Keratinocyte (primary cell): ENCODE measurements at regions not wholly inside any gene's neighbourhood (a gene's known extent, or its start where the extent isn't known, plus 50 kb on each side); places are given as distances from the start of the nearest gene placed in this dataset.

Experiments
- DNase-seq: peaks from one replicate; pipeline ENCODE4 v3.0.0-alpha.2; 2011; ENCODE audit warnings: low read depth, missing footprints, low spot score
- FAIRE-seq: peaks from 2 replicates; lab custom pipeline; 2011; peaks lifted over from hg19 to GRCh38; lab: Jason Lieb, UNC
- H2AFZ ChIP-seq: 2 replicates; pipeline ENCODE4 v1.6.0; 2012; ENCODE audit warnings: low read length, control low read depth, inconsistent platforms; ENCODE audit not compliant: control insufficient read depth
- H3K27ac ChIP-seq: 2 replicates; pipeline ENCODE4 v1.5.1; 2011; ENCODE audit warnings: low read length; ENCODE audit not compliant: control insufficient read depth, insufficient read depth
- H3K27me3 ChIP-seq: 3 replicates; pipeline ENCODE4 v1.6.0; 2011; ENCODE audit warnings: low read length; ENCODE audit not compliant: control insufficient read depth, insufficient read depth; ENCODE audit errors: extremely low read depth
- H3K36me3 ChIP-seq, 2 experiments: 2 replicates in 1 of 2; 3 replicates in 1 of 2; pipeline ENCODE4 v1.5.1; 2011; ENCODE audit warnings: low read length in 2 of 2, mild to moderate bottlenecking in 1 of 2; ENCODE audit not compliant: control insufficient read depth in 2 of 2, insufficient read depth in 2 of 2; ENCODE audit errors: extremely low read depth in 1 of 2
- H3K4me1 ChIP-seq: 3 replicates; pipeline ENCODE4 v1.5.1; 2011; ENCODE audit warnings: low read length; ENCODE audit not compliant: control insufficient read depth, insufficient read depth; ENCODE audit errors: extremely low read depth
- H3K4me2 ChIP-seq: 3 replicates; pipeline ENCODE4 v1.6.0; 2011; ENCODE audit warnings: low read depth, low read length; ENCODE audit not compliant: control insufficient read depth, insufficient read depth; ENCODE audit errors: extremely low read depth
- H3K4me3 ChIP-seq, 3 experiments: fragments of 200-600 bp in 1 of 3; sonication (generic) in 1 of 3; 2 replicates in 2 of 3; 3 replicates in 1 of 3; pipeline ENCODE4 v1.5.1; 2011 to 2016; ENCODE audit warnings: low read length in 3 of 3, mild to moderate bottlenecking in 3 of 3, control low read depth in 2 of 3, inconsistent platforms in 1 of 3, low read depth in 1 of 3, mixed read lengths in 1 of 3, mixed run types in 1 of 3, moderate library complexity in 1 of 3; ENCODE audit not compliant: control insufficient read depth in 2 of 3, insufficient read depth in 2 of 3; ENCODE audit errors: extremely low read depth in 1 of 3
- H3K79me2 ChIP-seq: 2 replicates; pipeline ENCODE4 v1.6.0; 2012; ENCODE audit warnings: low read length; ENCODE audit not compliant: control insufficient read depth, insufficient read depth
- H3K9ac ChIP-seq: 3 replicates; pipeline ENCODE4 v1.6.0; 2011; ENCODE audit warnings: low read length; ENCODE audit not compliant: control insufficient read depth, insufficient read depth; ENCODE audit errors: extremely low read depth
- H3K9me1 ChIP-seq: 3 replicates; pipeline ENCODE4 v1.6.0; 2011; ENCODE audit warnings: low read length; ENCODE audit not compliant: control insufficient read depth, insufficient read depth; ENCODE audit errors: extremely low read depth
- H3K9me3 ChIP-seq: 2 replicates; pipeline ENCODE4 v1.5.1; 2012; ENCODE audit warnings: low read depth, low read length; ENCODE audit not compliant: control insufficient read depth
- H4K20me1 ChIP-seq: 3 replicates; pipeline ENCODE4 v1.6.0; 2011; ENCODE audit warnings: low read length; ENCODE audit not compliant: control insufficient read depth, insufficient read depth; ENCODE audit errors: extremely low read depth
- EZH2 ChIP-seq: IDR thresholded peaks from one replicate; pipeline ENCODE4 v1.6.1; 2012; ENCODE audit warnings: inconsistent platforms, mild to moderate bottlenecking, low read length, moderate library complexity
- dilution Hi-C: fragments of 300-500 bp; cut with MboI; formaldehyde crosslinking; loops from one replicate; pipeline ENCODE4 v1.7.0; 2020; ENCODE audit warnings: low sequenced_read_pairs; ENCODE audit not compliant: extremely low pct_ligation_motif_present
- TF ChIP-seq, protein P1 (sequence below), 3 experiments: IDR thresholded peaks in 1 of 3; conservative IDR thresholded peaks in 1 of 3; optimal IDR thresholded peaks in 1 of 3; 2 replicates in 2 of 3; 3 replicates in 1 of 3; pipeline versions ENCODE3 to v1.5.1; 2011; ENCODE audit warnings: low read length in 3 of 3, mild to moderate bottlenecking in 3 of 3, moderate library complexity in 2 of 3, control low read depth in 1 of 3, inconsistent platforms in 1 of 3; ENCODE audit not compliant: insufficient read depth in 2 of 3; ENCODE audit errors: extremely low read depth in 1 of 3

GRCh38 chr9:95615246-95615645 is 98.5 kb upstream of the PTCH1 start:
- no peaks in the 10 kb centered on the region for H3K79me2 ChIP-seq
- H3K4me2 ChIP-seq, result no peak overlapping the region
- H2AFZ ChIP-seq, result no peak overlapping the region
- no peaks in the 10 kb centered on the region for H3K4me1 ChIP-seq
- dilution Hi-C loops, result no loop called here
- no peaks in the 10 kb centered on the region for H3K9me1 ChIP-seq
- H3K9ac ChIP-seq, result no peak overlapping the region
- peaks cover 4% of the 10 kb centered on the region for H3K27me3 ChIP-seq
- no peaks in the 10 kb centered on the region for H3K36me3 ChIP-seq
- TF ChIP-seq, protein P1, sequence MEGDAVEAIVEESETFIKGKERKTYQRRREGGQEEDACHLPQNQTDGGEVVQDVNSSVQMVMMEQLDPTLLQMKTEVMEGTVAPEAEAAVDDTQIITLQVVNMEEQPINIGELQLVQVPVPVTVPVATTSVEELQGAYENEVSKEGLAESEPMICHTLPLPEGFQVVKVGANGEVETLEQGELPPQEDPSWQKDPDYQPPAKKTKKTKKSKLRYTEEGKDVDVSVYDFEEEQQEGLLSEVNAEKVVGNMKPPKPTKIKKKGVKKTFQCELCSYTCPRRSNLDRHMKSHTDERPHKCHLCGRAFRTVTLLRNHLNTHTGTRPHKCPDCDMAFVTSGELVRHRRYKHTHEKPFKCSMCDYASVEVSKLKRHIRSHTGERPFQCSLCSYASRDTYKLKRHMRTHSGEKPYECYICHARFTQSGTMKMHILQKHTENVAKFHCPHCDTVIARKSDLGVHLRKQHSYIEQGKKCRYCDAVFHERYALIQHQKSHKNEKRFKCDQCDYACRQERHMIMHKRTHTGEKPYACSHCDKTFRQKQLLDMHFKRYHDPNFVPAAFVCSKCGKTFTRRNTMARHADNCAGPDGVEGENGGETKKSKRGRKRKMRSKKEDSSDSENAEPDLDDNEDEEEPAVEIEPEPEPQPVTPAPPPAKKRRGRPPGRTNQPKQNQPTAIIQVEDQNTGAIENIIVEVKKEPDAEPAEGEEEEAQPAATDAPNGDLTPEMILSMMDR (optimal IDR thresholded peaks at IDR 0.05 in 1 of 3, IDR thresholded peaks at IDR 0.05 in 1 of 3, conservative IDR thresholded peaks at IDR 0.05 in 1 of 3; ENCODE audit: extremely low read depth in 1 of 3, insufficient read depth in 2 of 3, low read length in 3 of 3), result no peak
- DNase-seq (no peak), FAIRE-seq (no peak)
- H3K4me3 ChIP-seq, result no peak overlapping the region
- H3K27ac ChIP-seq, result no peak overlapping the region
- no peaks in the 10 kb centered on the region for H3K9me3 ChIP-seq
- H4K20me1 ChIP-seq, result no peaks in the 10 kb centered on the region

GRCh38 chr9:95613670-95614069 is 96.9 kb upstream of the PTCH1 start:
- H3K79me2 ChIP-seq, result no peaks in the 10 kb centered on the region
- no peaks in the 10 kb centered on the region for H3K9me3 ChIP-seq
- dilution Hi-C loops, result no loop called here
- no peak for TF ChIP-seq EZH2
- TF ChIP-seq, protein P1 (optimal IDR thresholded peaks at IDR 0.05 in 1 of 3, IDR thresholded peaks at IDR 0.05 in 1 of 3, conservative IDR thresholded peaks at IDR 0.05 in 1 of 3; ENCODE audit: extremely low read depth in 1 of 3, insufficient read depth in 2 of 3, low read length in 3 of 3), result no peak
- peaks cover 4% of the 10 kb centered on the region for H3K27me3 ChIP-seq
- no peaks in the 10 kb centered on the region for H3K9me1 ChIP-seq
- no peak overlapping the region for H3K4me2 ChIP-seq
- H3K27ac ChIP-seq, result no peak overlapping the region
- H3K4me1 ChIP-seq, result no peaks in the 10 kb centered on the region
- H3K9ac ChIP-seq, result no peak overlapping the region
- FAIRE-seq, result no peak
- no peak for DNase-seq
- no peak overlapping the region for H3K4me3 ChIP-seq
- no peaks in the 10 kb centered on the region for H4K20me1 ChIP-seq
- H3K36me3 ChIP-seq, result no peaks in the 10 kb centered on the region
- H2AFZ ChIP-seq, result no peak overlapping the region
